GM10266 (cell line): ENCODE measurements at regions not wholly inside any gene's neighbourhood (a gene's known extent, or its start where the extent isn't known, plus 50 kb on each side); places are given as distances from the start of the nearest gene placed in this dataset.

Source experiments
- DNase-seq: peaks from one replicate; pipeline ENCODE4 v3.0.0; 2012; ENCODE audit errors: extremely low spot score
- TF ChIP-seq, protein P1 (sequence below): IDR thresholded peaks from 2 replicates; pipeline ENCODE4 v1.5.1; 2012; ENCODE audit warnings: mild to moderate bottlenecking, low read depth; ENCODE audit not compliant: control insufficient read depth, insufficient read depth; ENCODE audit errors: missing control alignments

DNA sequence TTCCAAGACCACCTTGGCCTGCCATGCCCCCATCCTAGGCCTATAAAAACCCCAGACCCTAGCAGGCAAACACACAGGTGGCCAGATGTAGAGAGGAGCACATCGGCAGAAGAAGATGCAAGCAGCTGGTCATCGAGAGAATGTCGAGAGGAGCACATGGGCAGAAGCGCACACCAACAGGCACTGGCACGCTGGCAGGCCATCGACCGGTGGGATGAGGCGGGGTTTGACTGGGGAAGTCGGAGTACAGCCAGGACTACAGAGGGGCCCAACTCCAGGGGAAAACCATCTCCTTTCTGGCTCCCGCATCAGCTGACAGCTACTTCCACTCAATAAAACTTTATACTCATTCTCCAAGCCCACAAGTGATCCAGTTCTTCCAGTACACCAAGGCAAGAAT, 283.1 kb upstream of the RGMB start:
- TF ChIP-seq, protein P1, sequence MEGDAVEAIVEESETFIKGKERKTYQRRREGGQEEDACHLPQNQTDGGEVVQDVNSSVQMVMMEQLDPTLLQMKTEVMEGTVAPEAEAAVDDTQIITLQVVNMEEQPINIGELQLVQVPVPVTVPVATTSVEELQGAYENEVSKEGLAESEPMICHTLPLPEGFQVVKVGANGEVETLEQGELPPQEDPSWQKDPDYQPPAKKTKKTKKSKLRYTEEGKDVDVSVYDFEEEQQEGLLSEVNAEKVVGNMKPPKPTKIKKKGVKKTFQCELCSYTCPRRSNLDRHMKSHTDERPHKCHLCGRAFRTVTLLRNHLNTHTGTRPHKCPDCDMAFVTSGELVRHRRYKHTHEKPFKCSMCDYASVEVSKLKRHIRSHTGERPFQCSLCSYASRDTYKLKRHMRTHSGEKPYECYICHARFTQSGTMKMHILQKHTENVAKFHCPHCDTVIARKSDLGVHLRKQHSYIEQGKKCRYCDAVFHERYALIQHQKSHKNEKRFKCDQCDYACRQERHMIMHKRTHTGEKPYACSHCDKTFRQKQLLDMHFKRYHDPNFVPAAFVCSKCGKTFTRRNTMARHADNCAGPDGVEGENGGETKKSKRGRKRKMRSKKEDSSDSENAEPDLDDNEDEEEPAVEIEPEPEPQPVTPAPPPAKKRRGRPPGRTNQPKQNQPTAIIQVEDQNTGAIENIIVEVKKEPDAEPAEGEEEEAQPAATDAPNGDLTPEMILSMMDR = no peak
- DNase-seq = no peak

DNA sequence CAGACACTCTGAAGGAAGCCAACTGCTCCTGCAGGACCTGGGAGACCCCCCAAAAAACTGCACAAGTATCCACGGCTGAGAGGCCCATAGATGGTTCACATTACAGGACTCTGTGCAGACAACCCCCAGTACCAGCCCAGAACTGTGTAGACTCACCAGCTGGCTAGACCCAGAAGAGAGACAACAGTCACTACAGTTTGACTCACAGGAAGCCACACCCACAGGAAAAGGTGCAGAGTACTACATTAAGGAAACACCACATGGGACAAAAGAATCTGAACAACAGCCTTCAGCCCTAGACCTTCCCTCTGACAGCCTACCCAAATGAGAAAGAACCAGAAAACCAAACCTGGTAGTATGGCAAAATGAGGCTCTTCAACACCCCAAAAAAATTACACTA, 281.2 kb upstream of the RGMB start:
- DNase-seq = no peak
- TF ChIP-seq, protein P1 = no peak

GRCh38 chr5:98497418-98497817, 276.0 kb upstream of the RGMB start:
- TF ChIP-seq, protein P1 = no peak
- no peak for DNase-seq

DNA sequence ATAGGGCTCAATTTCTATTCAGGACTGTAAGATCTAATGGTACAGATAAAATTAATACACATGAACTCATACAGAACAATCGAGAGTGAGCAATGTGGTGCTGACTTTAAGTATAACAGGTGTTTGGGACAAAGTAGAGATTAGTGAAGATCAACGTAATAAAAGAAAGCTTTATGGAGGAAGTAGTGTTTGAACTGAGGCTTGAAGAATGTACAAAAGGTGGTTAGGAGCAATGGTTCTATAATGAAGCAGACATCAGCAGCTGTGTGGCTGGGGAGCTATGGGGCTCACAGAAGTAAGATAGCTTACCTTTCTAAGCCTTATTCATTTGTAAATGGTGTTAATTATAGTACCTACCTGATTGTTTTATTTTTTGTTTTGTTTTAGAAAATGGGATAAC, 275.4 kb upstream of the RGMB start:
- TF ChIP-seq, protein P1 = no peak
- DNase-seq = no peak

- TF ChIP-seq, protein P1 = no peak
- no peak for DNase-seq
Measured at GRCh38 chr5:98499892-98500291, 273.6 kb upstream of the RGMB start.

- DNase-seq = no peak
- TF ChIP-seq, protein P1 = no peak
Measured at GRCh38 chr5:98500811-98501210, 272.7 kb upstream of the RGMB start.

GRCh38 chr5:98503616-98504015, 269.8 kb upstream of the RGMB start:
- no peak for DNase-seq
- TF ChIP-seq, protein P1 = no peak
